KMS-11 (cell line): ENCODE measurements at regions not wholly inside any gene's neighbourhood (a gene's known extent, or its start where the extent isn't known, plus 50 kb on each side); places are given as distances from the start of the nearest gene placed in this dataset.

Source experiments
- H2AFZ ChIP-seq: fragments of 200-600 bp; sonication (generic); 2 replicates; pipeline ENCODE4 v1.6.1; 2016; ENCODE audit warnings: antibody characterized with exemption, mixed run types, low read depth
- H3K27ac ChIP-seq: fragments of 200-600 bp; sonication (generic); 2 replicates; pipeline ENCODE4 v1.6.1; 2016; ENCODE audit warnings: mild to moderate bottlenecking, mixed run types
- H3K27me3 ChIP-seq: fragments of 200-600 bp; sonication (generic); 2 replicates; pipeline ENCODE4 v1.6.1; 2017; ENCODE audit warnings: mild to moderate bottlenecking, low read depth, mixed run types, moderate library complexity; ENCODE audit not compliant: insufficient read depth
- H3K36me3 ChIP-seq: fragments of 200-600 bp; sonication (generic); 2 replicates; pipeline ENCODE4 v1.6.1; 2017; ENCODE audit warnings: mild to moderate bottlenecking, mixed run types; ENCODE audit not compliant: insufficient read depth
- H3K4me1 ChIP-seq: fragments of 200-600 bp; sonication (generic); 2 replicates; pipeline ENCODE4 v1.6.1; 2016; ENCODE audit warnings: mild to moderate bottlenecking, low read depth, mixed run types; ENCODE audit not compliant: poor library complexity, severe bottlenecking
- H3K4me2 ChIP-seq: fragments of 200-600 bp; sonication (generic); 2 replicates; pipeline ENCODE4 v1.7.0; 2016; ENCODE audit warnings: mild to moderate bottlenecking, mixed run types
- H3K4me3 ChIP-seq: fragments of 200-600 bp; sonication (generic); IDR thresholded peaks from 2 replicates; pipeline ENCODE4 v1.6.1; 2017; ENCODE audit warnings: low read depth, low read length, mixed read lengths; ENCODE audit not compliant: insufficient read depth
- H3K79me2 ChIP-seq: fragments of 200-600 bp; sonication (generic); 2 replicates; pipeline ENCODE4 v1.6.1; 2016; ENCODE audit warnings: low read depth, mixed run types; ENCODE audit not compliant: insufficient read depth
- H3K9ac ChIP-seq: fragments of 200-600 bp; sonication (generic); 2 replicates; pipeline ENCODE4 v1.6.1; 2016; ENCODE audit warnings: mild to moderate bottlenecking, mixed run types
- H4K20me1 ChIP-seq: fragments of 200-600 bp; sonication (generic); 2 replicates; pipeline ENCODE4 v1.6.1; 2016; ENCODE audit warnings: mild to moderate bottlenecking, mixed run types; ENCODE audit not compliant: insufficient read depth
- CTCF ChIP-seq: fragments of 200-600 bp; sonication (generic); conservative IDR thresholded peaks from 2 replicates; pipeline ENCODE4 v1.6.1; 2017; ENCODE audit warnings: low read depth, mild to moderate bottlenecking, antibody characterized with exemption, low read length, moderate library complexity, mixed read lengths

GRCh38 chr17:71558901-71559300, 561.9 kb upstream of the SOX9 start:
- H3K27me3 ChIP-seq: no peaks in the 10 kb centered on the region
- no peak for TF ChIP-seq CTCF
- H3K4me3 ChIP-seq: no peak overlapping the region
- no peaks in the 10 kb centered on the region for H4K20me1 ChIP-seq
- H3K79me2 ChIP-seq: no peaks in the 10 kb centered on the region
- H3K4me2 ChIP-seq: no peak overlapping the region
- no peaks in the 10 kb centered on the region for H3K4me1 ChIP-seq
- no peak overlapping the region for H3K9ac ChIP-seq
- no peaks in the 10 kb centered on the region for H3K36me3 ChIP-seq
- H3K27ac ChIP-seq: no peak overlapping the region
- no peak overlapping the region for H2AFZ ChIP-seq

GRCh38 chr17:71572343-71572742, 548.5 kb upstream of the SOX9 start:
- Histone ChIP-seq H3K27me3 (no peaks in the 10 kb centered on the region), H3K27ac (no peak overlapping the region), H3K79me2 (no peaks in the 10 kb centered on the region), H3K36me3 (no peaks in the 10 kb centered on the region), H3K9ac (no peak overlapping the region), H3K4me1 (no peaks in the 10 kb centered on the region), H3K4me3 (no peak overlapping the region), H4K20me1 (no peaks in the 10 kb centered on the region), H2AFZ (no peak overlapping the region), H3K4me2 (no peak overlapping the region)
- no peak for TF ChIP-seq CTCF

- no peak overlapping the region for H3K27ac ChIP-seq
- H3K4me3 ChIP-seq: no peak overlapping the region
- no peak overlapping the region for H3K9ac ChIP-seq
- TF ChIP-seq CTCF: no peak
- H3K4me1 ChIP-seq: no peaks in the 10 kb centered on the region
- no peaks in the 10 kb centered on the region for H3K27me3 ChIP-seq
- no peak overlapping the region for H2AFZ ChIP-seq
- H3K36me3 ChIP-seq: no peaks in the 10 kb centered on the region
- H4K20me1 ChIP-seq: no peaks in the 10 kb centered on the region
- no peaks in the 10 kb centered on the region for H3K79me2 ChIP-seq
- no peak overlapping the region for H3K4me2 ChIP-seq
Measured at GRCh38 chr17:71578446-71578845, 542.4 kb upstream of the SOX9 start.

DNA sequence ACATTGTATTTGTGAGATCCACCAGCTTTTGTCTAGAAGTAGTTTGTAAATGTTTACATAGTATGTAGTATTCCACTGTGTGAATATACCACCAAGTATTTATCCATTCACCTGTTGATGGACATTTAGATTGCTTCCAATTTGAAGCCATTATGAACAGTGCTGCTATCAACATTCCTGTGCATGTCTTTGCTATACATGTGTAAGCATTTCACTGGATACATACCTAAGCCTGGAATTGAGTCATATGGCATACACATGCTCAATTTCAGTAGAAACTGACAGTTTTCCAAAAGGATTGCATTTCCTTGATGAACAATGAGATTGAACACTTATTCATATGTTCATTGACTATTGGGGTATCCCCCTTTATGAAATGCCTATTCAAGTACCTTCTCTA, 540.6 kb upstream of the SOX9 start:
- Histone ChIP-seq H3K4me1 (no peaks in the 10 kb centered on the region), H3K4me2 (no peak overlapping the region), H3K9ac (no peak overlapping the region), H3K27ac (no peak overlapping the region), H4K20me1 (no peaks in the 10 kb centered on the region), H3K36me3 (no peaks in the 10 kb centered on the region), H3K27me3 (no peaks in the 10 kb centered on the region), H3K79me2 (no peaks in the 10 kb centered on the region), H3K4me3 (no peak overlapping the region), H2AFZ (no peak overlapping the region)
- no peak for TF ChIP-seq CTCF

DNA sequence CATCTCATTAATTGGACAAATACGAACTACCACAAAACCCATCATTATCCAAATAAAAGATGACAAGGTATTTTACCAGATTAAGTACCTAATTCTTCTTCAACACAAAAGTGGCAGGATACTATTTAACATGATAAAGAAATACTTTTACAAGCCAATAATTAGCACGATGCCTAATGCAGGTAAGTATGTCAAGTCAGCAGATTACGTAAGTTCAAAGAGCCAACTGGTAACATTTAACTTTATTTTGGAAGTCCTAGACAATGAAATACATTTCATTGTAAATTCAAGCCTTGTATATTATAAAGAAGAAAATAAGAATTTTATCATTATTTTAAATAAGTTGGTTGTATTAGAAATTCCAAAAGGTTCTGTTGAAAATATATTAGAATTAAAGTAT, 535.3 kb upstream of the SOX9 start:
- H3K4me2 ChIP-seq: no peak overlapping the region
- TF ChIP-seq CTCF: no peak

More for the DNA sequence above, 535.3 kb upstream of the SOX9 start:
- H3K79me2 ChIP-seq: no peaks in the 10 kb centered on the region
- no peaks in the 10 kb centered on the region for H3K27me3 ChIP-seq
- no peak overlapping the region for H3K27ac ChIP-seq
- H2AFZ ChIP-seq: no peak overlapping the region
- no peak overlapping the region for H3K9ac ChIP-seq
- H3K36me3 ChIP-seq: no peaks in the 10 kb centered on the region
- H3K4me1 ChIP-seq: no peaks in the 10 kb centered on the region
- H3K4me3 ChIP-seq: no peak overlapping the region
- no peaks in the 10 kb centered on the region for H4K20me1 ChIP-seq
